H9 (cell line): ENCODE measurements at regions not wholly inside any gene's neighbourhood (a gene's known extent, or its start where the extent isn't known, plus 50 kb on each side); places are given as distances from the start of the nearest gene placed in this dataset.

Source experiments
- DNase-seq: peaks from one replicate; pipeline ENCODE4 v3.0.0-alpha.2; 2017
- H2AFZ ChIP-seq: one replicate; pipeline ENCODE4 v1.6.1; 2013; ENCODE audit warnings: mild to moderate bottlenecking, low read length, control low read depth, moderate library complexity
- H2AK5ac ChIP-seq: 2 replicates; pipeline ENCODE4 v1.6.1; 2013; ENCODE audit warnings: low read length, control low read depth, mixed read lengths; ENCODE audit not compliant: insufficient read length
- H2BK120ac ChIP-seq: one replicate; pipeline ENCODE4 v1.6.1; 2013; ENCODE audit warnings: low read depth, mild to moderate bottlenecking, low read length, control low read depth, inconsistent platforms; ENCODE audit not compliant: poor library complexity, severe bottlenecking
- H2BK12ac ChIP-seq: 2 replicates; pipeline ENCODE4 v1.6.1; 2013; ENCODE audit warnings: low read length, control low read depth, mixed read lengths, low read depth; ENCODE audit not compliant: insufficient read length
- H2BK15ac ChIP-seq: 2 replicates; pipeline ENCODE4 v1.6.1; 2013; ENCODE audit warnings: low read depth, low read length, control low read depth
- H2BK20ac ChIP-seq: one replicate; pipeline ENCODE4 v1.6.1; 2013; ENCODE audit warnings: low read depth, mild to moderate bottlenecking, low read length, control low read depth, inconsistent platforms; ENCODE audit not compliant: poor library complexity, severe bottlenecking
- H2BK5ac ChIP-seq: 2 replicates; pipeline ENCODE4 v1.6.1; 2013; ENCODE audit warnings: low read length, control low read depth, mixed read lengths; ENCODE audit not compliant: insufficient read length
- H3K14ac ChIP-seq: 2 replicates; pipeline ENCODE4 v1.6.1; 2013; ENCODE audit warnings: low read length, control low read depth; ENCODE audit not compliant: insufficient read depth
- H3K18ac ChIP-seq: 2 replicates; pipeline ENCODE4 v1.6.1; 2013; ENCODE audit warnings: low read depth, mild to moderate bottlenecking, mixed read lengths, low read length, control low read depth; ENCODE audit not compliant: insufficient read length
- H3K23ac ChIP-seq: 2 replicates; pipeline ENCODE4 v1.6.1; 2013; ENCODE audit warnings: low read length, control low read depth, mixed read lengths, low read depth; ENCODE audit not compliant: insufficient read length
- H3K23me2 ChIP-seq: 2 replicates; pipeline ENCODE4 v1.6.1; 2013; ENCODE audit warnings: low read depth, mild to moderate bottlenecking, mixed read lengths, low read length, control low read depth; ENCODE audit not compliant: insufficient read length, poor library complexity, severe bottlenecking
- H3K27ac ChIP-seq: 2 replicates; pipeline ENCODE4 v1.5.1; 2013; ENCODE audit warnings: low read length, control low read depth, mixed read lengths, low read depth; ENCODE audit not compliant: insufficient read length
- H3K27me3 ChIP-seq: 2 replicates; pipeline ENCODE4 v1.6.1; 2013; ENCODE audit warnings: low read length, control low read depth, inconsistent platforms; ENCODE audit not compliant: insufficient read depth
- H3K4ac ChIP-seq: 2 replicates; pipeline ENCODE4 v1.6.1; 2013; ENCODE audit warnings: low read depth, mild to moderate bottlenecking, control low read depth, inconsistent platforms, low read length, moderate library complexity
- H3K4me1 ChIP-seq: 2 replicates; pipeline ENCODE4 v1.6.1; 2013; ENCODE audit warnings: low read length, control low read depth, inconsistent platforms; ENCODE audit not compliant: insufficient read depth
- H3K4me2 ChIP-seq: 2 replicates; pipeline ENCODE4 v1.6.1; 2013; ENCODE audit warnings: low read length, control low read depth, mixed read lengths; ENCODE audit not compliant: insufficient read length, insufficient read depth
- H3K56ac ChIP-seq: 2 replicates; pipeline ENCODE4 v1.6.1; 2013; ENCODE audit warnings: low read depth, mild to moderate bottlenecking, mixed read lengths, low read length, control low read depth; ENCODE audit not compliant: insufficient read length
- H3K79me1 ChIP-seq: 2 replicates; pipeline ENCODE4 v1.6.1; 2013; ENCODE audit warnings: low read depth, mild to moderate bottlenecking, moderate library complexity, low read length, control low read depth, inconsistent platforms; ENCODE audit not compliant: insufficient read depth, poor library complexity, severe bottlenecking
- H3K79me2 ChIP-seq: 2 replicates; pipeline ENCODE4 v1.6.1; 2013; ENCODE audit warnings: low read length, control low read depth, inconsistent platforms; ENCODE audit not compliant: insufficient read depth
- H3K9ac ChIP-seq: 2 replicates; pipeline ENCODE4 v1.6.1; 2013; ENCODE audit warnings: low read length, control low read depth, mixed read lengths; ENCODE audit not compliant: insufficient read length; ENCODE audit errors: extremely low read depth
- H3K9me3 ChIP-seq: one replicate; pipeline ENCODE4 v1.6.1; 2013; ENCODE audit warnings: low read depth, low read length, inconsistent platforms; ENCODE audit not compliant: control insufficient read depth
- H3T11ph ChIP-seq: one replicate; pipeline ENCODE4 v1.6.1; 2013; ENCODE audit warnings: mild to moderate bottlenecking, low read length, control low read depth, inconsistent platforms
- H4K20me1 ChIP-seq: one replicate; pipeline ENCODE4 v1.6.1; 2013; ENCODE audit not compliant: control insufficient read depth, insufficient read length, insufficient read depth
- H4K5ac ChIP-seq: 2 replicates; pipeline ENCODE4 v1.6.1; 2013; ENCODE audit warnings: low read depth, mild to moderate bottlenecking, mixed read lengths, low read length, control low read depth; ENCODE audit not compliant: insufficient read length
- H4K8ac ChIP-seq: replicated peaks from 2 replicates; pipeline ENCODE4 v1.6.1; 2013; ENCODE audit warnings: low read length, control low read depth, mixed read lengths, low read depth; ENCODE audit not compliant: insufficient read length
- H4K91ac ChIP-seq: 2 replicates; pipeline ENCODE4 v1.6.1; 2013; ENCODE audit warnings: low read depth, mild to moderate bottlenecking, moderate library complexity, mixed read lengths, low read length, control low read depth; ENCODE audit not compliant: insufficient read length
- H3K27ac Mint-ChIP-seq, 3 experiments: 2 replicates in 2 of 3; 3 replicates in 1 of 3; pipeline ENCODE4 v1.8.0; 2020 to 2021; ENCODE audit warnings: mixed read lengths in 3 of 3, mild to moderate bottlenecking in 1 of 3, moderate library complexity in 1 of 3
- H3K27me3 Mint-ChIP-seq: 2 replicates; pipeline ENCODE4 v1.8.0; 2021; ENCODE audit warnings: low read depth, mild to moderate bottlenecking, moderate library complexity, mixed read lengths
- H3K36me3 Mint-ChIP-seq, 3 experiments: 2 replicates in 2 of 3; 3 replicates in 1 of 3; pipeline ENCODE4 v1.8.0; 2020 to 2021; ENCODE audit warnings: low read depth in 3 of 3, mixed read lengths in 3 of 3; ENCODE audit not compliant: insufficient read depth in 1 of 3
- H3K4me1 Mint-ChIP-seq, 2 experiments: 2 replicates each; pipeline ENCODE4 v1.8.0; 2020; ENCODE audit warnings: mixed read lengths in 2 of 2
- H3K4me3 Mint-ChIP-seq, 2 experiments: 2 replicates in 1 of 2; 3 replicates in 1 of 2; pipeline ENCODE4 v1.8.0; 2020 to 2021; ENCODE audit warnings: mild to moderate bottlenecking in 2 of 2, mixed read lengths in 2 of 2, moderate library complexity in 1 of 2
- H3K9me3 Mint-ChIP-seq, 2 experiments: 2 replicates in 1 of 2; 3 replicates in 1 of 2; pipeline ENCODE4 v1.8.0; 2020; ENCODE audit warnings: mild to moderate bottlenecking in 2 of 2, mixed read lengths in 2 of 2, moderate library complexity in 1 of 2
- CTCF ChIP-seq: fragments of 200-600 bp; sonication (generic); conservative IDR thresholded peaks from 3 replicates; pipeline ENCODE4 v1.8.0; 2021; ENCODE audit warnings: antibody characterized with exemption, mild to moderate bottlenecking
- WGBS: extraction: QIAGEN DNeasy Blood & Tissue Kit; methylation state at CpG from one replicate; pipeline ENCODE4 v1.1.7; 2013; ENCODE audit warnings: missing lambda C conversion rate, low lambda C conversion rate, mixed read lengths; ENCODE audit not compliant: insufficient read length; ENCODE audit errors: extremely low coverage; 5-methylcytosine and 5-hydroxymethylcytosine counted together

DNA sequence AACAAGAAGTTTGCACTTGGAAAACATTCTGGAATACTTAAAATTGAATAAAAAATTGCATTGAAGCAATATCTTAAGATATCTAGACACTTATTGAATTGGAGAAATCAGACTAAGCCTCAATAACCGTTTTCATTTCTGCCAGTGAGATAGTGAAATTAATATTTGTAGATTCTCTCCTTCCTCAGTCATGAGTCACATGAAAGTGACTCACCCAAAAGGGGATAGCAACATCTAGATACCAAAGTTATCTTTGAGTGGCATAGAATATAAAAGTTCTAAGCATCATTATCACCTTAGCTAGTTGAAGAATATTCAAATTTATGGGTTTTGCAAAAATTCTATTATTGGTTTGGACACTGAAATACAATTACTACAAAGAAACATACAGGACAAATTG, 614.8 kb upstream of the ZNF717 start:
- H2BK120ac ChIP-seq: no peak overlapping the region
- H3K27ac ChIP-seq: no peak overlapping the region
- H3K9ac ChIP-seq: no peak overlapping the region
- WGBS: no CpG with 5 or more reads among the region's 1 CpG
- DNase-seq: no peak
- H4K20me1 ChIP-seq: no peaks in the 10 kb centered on the region
- no peaks in the 10 kb centered on the region for H3K27me3 Mint-ChIP-seq
- no peak overlapping the region for H4K8ac ChIP-seq
- H3K79me1 ChIP-seq: no peaks in the 10 kb centered on the region
- no peak overlapping the region for H3K18ac ChIP-seq
- H3K4ac ChIP-seq: no peak overlapping the region
- no peak overlapping the region for H3T11ph ChIP-seq
- no peak overlapping the region for H3K56ac ChIP-seq
- H3K23ac ChIP-seq: no peak overlapping the region
- H2AK5ac ChIP-seq: no peak overlapping the region
- no peak overlapping the region for H4K91ac ChIP-seq
- no peaks in the 10 kb centered on the region; the same call in 1 of the 2 replicates for H3K4me1 ChIP-seq
- H3K14ac ChIP-seq: no peak overlapping the region
- H3K4me3 Mint-ChIP-seq: no peak overlapping the region
- no peak overlapping the region for H3K27ac Mint-ChIP-seq
- no peak overlapping the region for H3K4me2 ChIP-seq
- H2BK20ac ChIP-seq: no peak overlapping the region
- no peaks in the 10 kb centered on the region for H3K23me2 ChIP-seq
- H3K9me3 ChIP-seq: no peaks in the 10 kb centered on the region
- no peak overlapping the region for H2AFZ ChIP-seq
- no peaks in the 10 kb centered on the region for H3K27me3 ChIP-seq
- peaks cover 0 to 2% (median 0%) of the 10 kb centered on the region in 3 experiments; a peak in 3 of 7 replicates for H3K36me3 Mint-ChIP-seq
- H2BK5ac ChIP-seq: no peak overlapping the region
- no peak for TF ChIP-seq CTCF
- no peak overlapping the region for H2BK15ac ChIP-seq
- no peaks in the 10 kb centered on the region for H3K79me2 ChIP-seq
- peaks cover 0 to 4% of the 10 kb centered on the region in 2 experiments; a peak in 3 of 5 replicates for H3K9me3 Mint-ChIP-seq
- no peak overlapping the region for H2BK12ac ChIP-seq
- H4K5ac ChIP-seq: no peak overlapping the region
- peaks cover 5 to 7% of the 10 kb centered on the region in 2 experiments; a peak in 3 of 4 replicates for H3K4me1 Mint-ChIP-seq
